ACHN (cell line): ENCODE measurements at regions not wholly inside any gene's neighbourhood (a gene's known extent, or its start where the extent isn't known, plus 50 kb on each side); places are given as distances from the start of the nearest gene placed in this dataset.

Source experiments
- DNase-seq: peaks from one replicate; pipeline ENCODE4 v3.0.0-alpha.2; 2015
- in situ Hi-C: cut with HindIII; loops from 2 replicates; pipeline ENCODE4 v1.10.0; 2017; ENCODE audit warnings: low sequenced_read_pairs, low pct_ligation_motif_present, low pct_unique_long_range_greater_than_20kb

GRCh38 chr22:49602481-49602880 is 225.2 kb downstream of the BRD1 start:
- no peak for DNase-seq
- in situ Hi-C loops: no loop called here

GRCh38 chr22:49601614-49602321 is 225.9 kb downstream of the BRD1 start:
- in situ Hi-C loops: no loop called here
- no peak for DNase-seq

- in situ Hi-C loops: no loop called here
- DNase-seq: no peak
Measured at GRCh38 chr22:49600891-49601431, 226.7 kb downstream of the BRD1 start.

GRCh38 chr22:49600468-49600867 is 227.2 kb downstream of the BRD1 start:
- no peak for DNase-seq
- in situ Hi-C loops: no loop called here

- in situ Hi-C loops: no loop called here
- no peak for DNase-seq
Measured at GRCh38 chr22:49599691-49600455, 227.8 kb downstream of the BRD1 start.

GRCh38 chr22:49599039-49599438 is 228.6 kb downstream of the BRD1 start:
- no peak for DNase-seq
- in situ Hi-C loops: no loop called here

- in situ Hi-C loops: no loop called here
- no peak for DNase-seq
Measured at GRCh38 chr22:49598338-49598737, 229.3 kb downstream of the BRD1 start.

- no peak for DNase-seq
- in situ Hi-C loops: no loop called here
Measured at GRCh38 chr22:49597428-49598039, 230.1 kb downstream of the BRD1 start.

GRCh38 chr22:49595465-49596078 is 232.1 kb downstream of the BRD1 start:
- DNase-seq: no peak
- in situ Hi-C loops: no loop called here

- in situ Hi-C loops: no loop called here
- no peak for DNase-seq
Measured at GRCh38 chr22:49594078-49594477, 233.6 kb downstream of the BRD1 start.

GRCh38 chr22:49593509-49593908 is 234.2 kb downstream of the BRD1 start:
- in situ Hi-C loops: no loop called here

GRCh38 chr22:49592780-49593501 is 234.7 kb downstream of the BRD1 start:
- no peak for DNase-seq
- in situ Hi-C loops: no loop called here

More at GRCh38 chr22:49593509-49593908, 234.2 kb downstream of the BRD1 start:
- no peak for DNase-seq

- DNase-seq: no peak
- in situ Hi-C loops: no loop called here
Measured at GRCh38 chr22:49590851-49591445, 236.7 kb downstream of the BRD1 start.

- no peak for DNase-seq
- in situ Hi-C loops: no loop called here
Measured at GRCh38 chr22:49590381-49590780, 237.3 kb downstream of the BRD1 start.

GRCh38 chr22:49589811-49590210 is 237.9 kb downstream of the BRD1 start:
- in situ Hi-C loops: no loop called here
- no peak for DNase-seq

- in situ Hi-C loops: no loop called here
- DNase-seq: no peak
Measured at GRCh38 chr22:49589301-49589700, 238.4 kb downstream of the BRD1 start.

GRCh38 chr22:49588739-49589138 is 238.9 kb downstream of the BRD1 start:
- in situ Hi-C loops: no loop called here
- DNase-seq: no peak

GRCh38 chr22:49587987-49588386 is 239.7 kb downstream of the BRD1 start:
- in situ Hi-C loops: no loop called here
- DNase-seq: no peak
